PC-3 (cell line): ENCODE measurements at regions not wholly inside any gene's neighbourhood (a gene's known extent, or its start where the extent isn't known, plus 50 kb on each side); places are given as distances from the start of the nearest gene placed in this dataset.

ENCODE experiments used
- CTCF ChIP-seq: fragments of 300-600 bp; sonication (generic); conservative IDR thresholded peaks from 2 replicates; pipeline ENCODE4 v1.5.1; 2017; ENCODE audit warnings: antibody characterized with exemption, low read depth, mild to moderate bottlenecking, low read length
- EZH2phosphoT487 ChIP-seq: fragments of 300-600 bp; sonication (generic); IDR thresholded peaks from 2 replicates; pipeline ENCODE4 v1.6.1; 2018; ENCODE audit warnings: mild to moderate bottlenecking, antibody characterized with exemption, low read length, borderline replicate concordance

- TF ChIP-seq CTCF, result no peak
- TF ChIP-seq EZH2phosphoT487, result no peak
Observed at GRCh38 chr11:69951821-69952220, 126.3 kb upstream of the ANO1 start.
